GM13976 (cell line): ENCODE measurements at regions not wholly inside any gene's neighbourhood (a gene's known extent, or its start where the extent isn't known, plus 50 kb on each side); places are given as distances from the start of the nearest gene placed in this dataset.

Experiments
- DNase-seq: peaks from one replicate; pipeline ENCODE4 v3.0.0; 2012; ENCODE audit warnings: low spot score
- in situ Hi-C: fragments of 300-500 bp; cut with MboI; formaldehyde crosslinking; loops from one replicate; pipeline ENCODE4 v1.12.0; 2022; ENCODE audit warnings: low sequenced_read_pairs, mixed read lengths, inconsistent platforms; ENCODE audit not compliant: unreplicated experiment
- TF ChIP-seq, protein P1 (sequence below): IDR thresholded peaks from 2 replicates; pipeline ENCODE4 v1.5.1; 2012; ENCODE audit warnings: borderline replicate concordance, mild to moderate bottlenecking; ENCODE audit not compliant: insufficient read depth; ENCODE audit errors: extremely low read depth, missing control alignments, control extremely low read depth

DNA sequence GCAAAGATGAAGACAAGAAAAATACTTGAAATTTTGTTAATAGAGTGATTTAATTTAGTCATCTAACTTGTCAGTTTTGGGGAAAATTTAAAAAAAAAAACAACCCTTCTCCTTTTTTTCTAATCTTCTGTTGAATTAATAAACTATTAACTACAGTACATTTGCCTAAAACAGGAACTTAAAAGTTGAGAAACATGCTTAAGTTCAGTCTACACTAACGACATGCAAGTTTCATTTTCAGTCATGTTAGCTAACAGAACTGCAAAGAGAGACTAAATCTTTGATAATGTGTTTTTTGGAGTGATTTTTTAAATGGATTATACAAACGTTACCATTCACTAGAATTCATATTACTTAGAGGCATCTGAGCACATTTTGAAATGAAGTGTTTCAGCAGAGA lies 71.9 kb upstream of the MBNL1 start:
- DNase-seq: peak; percentile 34
- in situ Hi-C loops: no loop called here
- TF ChIP-seq, protein P1, sequence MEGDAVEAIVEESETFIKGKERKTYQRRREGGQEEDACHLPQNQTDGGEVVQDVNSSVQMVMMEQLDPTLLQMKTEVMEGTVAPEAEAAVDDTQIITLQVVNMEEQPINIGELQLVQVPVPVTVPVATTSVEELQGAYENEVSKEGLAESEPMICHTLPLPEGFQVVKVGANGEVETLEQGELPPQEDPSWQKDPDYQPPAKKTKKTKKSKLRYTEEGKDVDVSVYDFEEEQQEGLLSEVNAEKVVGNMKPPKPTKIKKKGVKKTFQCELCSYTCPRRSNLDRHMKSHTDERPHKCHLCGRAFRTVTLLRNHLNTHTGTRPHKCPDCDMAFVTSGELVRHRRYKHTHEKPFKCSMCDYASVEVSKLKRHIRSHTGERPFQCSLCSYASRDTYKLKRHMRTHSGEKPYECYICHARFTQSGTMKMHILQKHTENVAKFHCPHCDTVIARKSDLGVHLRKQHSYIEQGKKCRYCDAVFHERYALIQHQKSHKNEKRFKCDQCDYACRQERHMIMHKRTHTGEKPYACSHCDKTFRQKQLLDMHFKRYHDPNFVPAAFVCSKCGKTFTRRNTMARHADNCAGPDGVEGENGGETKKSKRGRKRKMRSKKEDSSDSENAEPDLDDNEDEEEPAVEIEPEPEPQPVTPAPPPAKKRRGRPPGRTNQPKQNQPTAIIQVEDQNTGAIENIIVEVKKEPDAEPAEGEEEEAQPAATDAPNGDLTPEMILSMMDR: no peak

DNA sequence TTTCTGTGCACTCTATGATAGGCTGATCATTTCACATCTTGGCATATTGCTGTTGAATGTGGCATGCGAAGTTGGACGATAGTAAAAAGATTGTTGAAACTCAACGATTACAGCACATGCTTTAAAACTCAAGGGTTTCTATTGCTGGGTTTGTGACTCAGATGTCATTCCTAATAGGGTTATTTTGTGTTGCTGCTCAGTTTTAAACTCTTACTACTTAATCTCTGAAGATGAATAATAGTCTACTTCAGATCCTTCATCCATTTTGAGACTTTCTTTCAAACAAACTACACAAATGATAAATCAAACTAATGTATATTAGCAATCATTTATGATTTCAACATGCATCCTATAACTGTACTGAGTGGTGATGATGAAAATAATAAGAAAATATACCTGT lies 71.3 kb upstream of the MBNL1 start:
- in situ Hi-C loops: no loop called here
- no peak for DNase-seq
- TF ChIP-seq, protein P1: no peak

DNA sequence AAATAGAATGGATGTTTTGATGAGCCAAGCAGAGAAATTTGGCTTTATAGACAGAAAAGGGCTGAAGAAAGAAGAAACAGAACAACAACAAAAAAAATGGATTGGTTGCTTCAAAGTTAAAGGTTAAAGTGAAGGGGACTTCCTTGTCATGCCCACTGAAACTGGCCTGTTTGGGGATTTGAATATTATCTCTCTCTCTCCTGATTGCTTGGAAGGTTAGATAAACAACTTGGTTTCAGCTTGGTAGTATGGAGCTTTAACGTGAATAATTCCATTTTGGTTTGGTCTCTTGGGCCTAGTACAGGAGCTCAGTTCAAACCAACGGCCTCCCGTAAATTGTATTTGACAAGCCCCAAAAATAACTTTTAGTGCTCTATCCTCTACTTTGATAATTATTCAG lies 70.8 kb upstream of the MBNL1 start:
- TF ChIP-seq, protein P1: no peak
- DNase-seq: no peak
- in situ Hi-C loops: no loop called here

DNA sequence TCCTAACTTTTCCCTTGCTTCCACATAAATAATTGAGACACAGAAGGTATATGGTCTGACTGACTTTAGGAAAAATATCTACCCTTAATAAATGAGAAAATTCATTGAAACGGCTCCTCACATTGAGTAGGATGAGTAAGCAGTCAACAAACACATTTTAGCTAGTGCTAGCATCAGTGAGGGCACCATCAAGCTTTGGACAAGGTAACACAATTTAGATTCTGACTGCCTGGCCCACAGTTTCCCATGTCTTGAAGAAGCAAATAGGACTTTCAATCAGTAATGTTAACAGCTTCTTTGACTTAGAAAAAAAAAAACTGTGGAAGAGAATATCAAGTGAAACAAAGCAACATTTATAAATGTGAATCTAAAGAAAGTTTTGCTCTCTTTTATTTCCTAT lies 70.1 kb upstream of the MBNL1 start:
- no peak for DNase-seq
- TF ChIP-seq, protein P1: no peak
- in situ Hi-C loops: no loop called here

DNA sequence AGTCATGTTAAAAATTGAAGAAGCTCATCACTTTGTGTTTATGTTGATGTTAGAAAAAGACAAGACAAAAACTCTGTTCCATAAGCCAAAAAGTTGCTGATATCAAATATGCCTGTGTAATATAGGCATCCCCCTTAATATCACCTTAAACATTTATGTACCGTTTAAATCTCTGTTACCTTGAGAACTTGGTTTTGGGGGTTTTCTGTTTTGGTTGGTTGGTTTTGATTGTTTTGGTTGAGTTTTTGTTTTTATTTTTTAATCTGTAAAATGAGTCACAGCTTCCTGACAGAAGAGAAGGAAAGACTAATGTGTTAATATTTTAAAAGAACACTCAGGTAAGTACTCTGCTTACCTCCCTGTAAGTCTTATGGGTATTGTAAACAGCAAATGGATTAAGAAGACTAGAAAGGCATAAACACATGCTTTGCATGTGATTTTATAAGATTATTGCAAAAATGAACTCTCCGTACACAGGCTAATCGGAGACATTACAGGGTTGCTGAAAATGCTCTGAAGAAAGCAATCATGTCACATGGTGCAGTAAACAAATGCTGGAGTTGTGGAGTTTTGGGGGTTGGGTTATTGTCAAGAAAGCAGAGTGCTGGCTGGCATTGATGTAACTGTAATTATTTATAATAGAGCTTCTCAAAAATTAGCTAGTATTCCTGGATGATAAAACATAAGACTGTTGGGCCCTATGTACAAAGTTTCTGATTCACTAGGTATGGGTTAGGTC lies 69.5 kb upstream of the MBNL1 start:
- TF ChIP-seq, protein P1: no peak
- in situ Hi-C loops: no loop called here
- DNase-seq: no peak

DNA sequence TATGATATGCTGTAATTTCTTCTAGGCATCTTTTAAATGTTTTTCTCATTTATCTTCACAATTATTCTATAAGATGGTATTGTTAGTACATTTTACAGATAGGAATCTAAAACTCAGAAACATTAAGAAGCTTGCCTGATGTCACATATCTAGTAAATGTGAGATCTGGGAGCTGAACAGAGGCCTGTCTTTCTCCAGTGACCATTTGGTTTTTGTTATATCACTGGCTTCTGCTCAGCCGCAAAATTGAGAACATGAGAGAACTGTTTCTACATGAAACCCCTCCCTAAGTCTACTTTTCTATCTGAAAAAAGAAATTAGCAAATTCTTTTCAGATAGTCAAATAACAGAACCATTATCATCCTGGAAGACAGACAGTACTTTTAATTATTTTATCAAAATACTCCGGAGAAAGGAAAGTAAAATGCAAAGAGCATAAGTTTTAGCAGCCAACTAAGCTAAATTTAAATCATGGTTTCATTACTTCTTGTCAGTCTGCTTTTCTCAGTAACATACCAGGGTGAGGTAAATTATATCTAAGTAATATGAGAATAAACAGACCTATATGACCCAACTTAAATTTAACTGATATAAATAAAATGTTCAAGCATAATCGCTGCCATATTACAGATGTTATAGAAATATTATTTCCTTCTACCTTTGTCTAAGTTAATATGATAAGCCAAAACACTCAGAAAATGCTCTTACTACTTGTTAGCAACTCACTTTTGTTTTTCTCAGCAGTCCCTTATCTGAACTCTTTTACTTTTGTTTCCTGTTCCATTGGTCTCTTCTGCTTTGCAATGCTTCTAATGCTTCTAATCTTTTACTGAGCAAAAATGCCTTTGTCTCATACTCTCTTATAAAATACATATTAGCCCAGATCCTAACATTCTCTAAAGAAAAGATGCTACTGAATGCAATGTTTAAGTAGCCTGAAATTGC lies 68.0 kb upstream of the MBNL1 start:
- DNase-seq: no peak
- in situ Hi-C loops: no loop called here
- TF ChIP-seq, protein P1: no peak
